NCI-H460 (cell line): ENCODE measurements at regions not wholly inside any gene's neighbourhood (a gene's known extent, or its start where the extent isn't known, plus 50 kb on each side); places are given as distances from the start of the nearest gene placed in this dataset.
A peak's percentile ranks its signal among the peaks of the same experiment; 100 is the strongest.
"Not testable (repeated sequence)": the region's sequence is repeated elsewhere in the genome, so short reads cannot be mapped to it uniquely, and the experiment has no call there.

Source experiments
- DNase-seq: peaks from one replicate; pipeline ENCODE4 v3.0.0-alpha.2; 2016; ENCODE audit warnings: low read depth; ENCODE audit errors: extremely low read depth

GRCh38 chr9:1532171-1532570 is 482.0 kb downstream of the DMRT2 start:
- DNase-seq: no peak

GRCh38 chr9:1535051-1535450 is 480.1 kb upstream of the SMARCA2 start:
- no peak for DNase-seq

GRCh38 chr9:1535599-1535998 is 479.5 kb upstream of the SMARCA2 start:
- DNase-seq: no peak

- DNase-seq: no peak
Observed at GRCh38 chr9:1536522-1537170, 478.5 kb upstream of the SMARCA2 start.

- DNase-seq: no peak
Observed at GRCh38 chr9:1538301-1538700, 476.8 kb upstream of the SMARCA2 start.

GRCh38 chr9:1539216-1539615 is 475.9 kb upstream of the SMARCA2 start:
- DNase-seq: no peak

GRCh38 chr9:1550636-1551035 is 464.5 kb upstream of the SMARCA2 start:
- no peak for DNase-seq

GRCh38 chr9:1554081-1555035 is 460.8 kb upstream of the SMARCA2 start:
- DNase-seq: no peak

GRCh38 chr9:1558666-1559065 is 456.5 kb upstream of the SMARCA2 start:
- not testable (repeated sequence) for DNase-seq

GRCh38 chr9:1575939-1576338 is 439.2 kb upstream of the SMARCA2 start:
- DNase-seq: no peak

- no peak for DNase-seq
Observed at GRCh38 chr9:1580215-1580614, 434.9 kb upstream of the SMARCA2 start.

GRCh38 chr9:1581926-1582325 is 433.2 kb upstream of the SMARCA2 start:
- no peak for DNase-seq

- DNase-seq: no peak
Observed at GRCh38 chr9:1591310-1591709, 423.8 kb upstream of the SMARCA2 start.

GRCh38 chr9:1598270-1598669 is 416.9 kb upstream of the SMARCA2 start:
- no peak for DNase-seq

- no peak for DNase-seq
Observed at GRCh38 chr9:1599961-1600360, 415.2 kb upstream of the SMARCA2 start.

GRCh38 chr9:1604942-1605560 is 410.1 kb upstream of the SMARCA2 start:
- peak; percentile 1 for DNase-seq

- no peak for DNase-seq
Observed at GRCh38 chr9:1606253-1606652, 408.9 kb upstream of the SMARCA2 start.

- DNase-seq: no peak
Observed at GRCh38 chr9:1612886-1613285, 402.3 kb upstream of the SMARCA2 start.

- no peak for DNase-seq
Observed at GRCh38 chr9:1617419-1617818, 397.7 kb upstream of the SMARCA2 start.

GRCh38 chr9:1619915-1620710 is 395.0 kb upstream of the SMARCA2 start:
- DNase-seq: peak; percentile 2

GRCh38 chr9:1637401-1637800 is 377.7 kb upstream of the SMARCA2 start:
- DNase-seq: no peak
